Fibroblast of skin of right quadriceps (primary cell): ENCODE measurements at regions not wholly inside any gene's neighbourhood (a gene's known extent, or its start where the extent isn't known, plus 50 kb on each side); places are given as distances from the start of the nearest gene placed in this dataset.
"Not testable (repeated sequence)": the region's sequence is repeated elsewhere in the genome, so short reads cannot be mapped to it uniquely, and the experiment has no call there.

Experiments used
- DNase-seq: peaks from one replicate; pipeline ENCODE4 v3.0.0-alpha.2; 2013

GRCh38 chr17:71617767-71618166, 503.1 kb upstream of the SOX9 start:
- DNase-seq, result not testable (repeated sequence)

DNA sequence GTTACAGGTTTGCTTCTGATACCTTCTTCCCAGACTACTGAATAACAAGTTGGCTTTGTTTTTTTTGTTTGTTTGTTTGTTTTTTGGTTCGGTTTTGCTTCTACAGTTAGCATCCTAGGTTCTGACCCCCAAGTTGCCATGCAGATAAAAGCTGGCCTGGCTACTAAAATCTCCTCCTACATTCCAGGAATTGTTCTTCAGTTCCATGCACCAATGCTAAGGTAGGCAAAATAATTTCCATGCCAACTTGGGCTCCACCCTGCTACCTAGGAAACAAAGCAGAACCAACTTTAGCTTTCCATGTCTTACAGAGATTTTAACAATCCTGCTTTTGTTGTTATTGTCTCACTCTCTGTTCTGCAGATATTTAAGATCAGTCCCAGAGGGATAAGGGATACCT, 495.5 kb upstream of the SOX9 start:
- DNase-seq, result no peak

- DNase-seq, result no peak
Measured at GRCh38 chr17:71628306-71628705, 492.5 kb upstream of the SOX9 start.

DNA sequence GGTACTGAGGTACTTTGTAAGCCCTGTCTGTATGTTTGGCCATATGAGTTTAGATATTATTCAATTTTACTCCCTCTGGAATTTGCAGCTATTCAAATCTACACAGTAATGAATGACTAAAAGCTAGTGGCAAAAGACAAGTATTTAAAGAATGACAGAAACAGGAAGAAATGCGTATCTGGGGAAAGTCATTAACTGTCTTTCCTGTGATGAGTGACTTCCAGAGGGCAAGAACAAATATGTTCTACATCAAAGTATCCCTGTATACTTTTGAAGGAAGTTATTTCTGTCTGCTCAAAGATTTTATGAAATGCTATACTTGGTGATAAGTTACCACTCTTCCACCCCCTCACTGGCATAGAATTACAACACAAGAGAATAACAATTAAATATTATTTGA, 489.3 kb upstream of the SOX9 start:
- DNase-seq, result peak; percentile 83

DNA sequence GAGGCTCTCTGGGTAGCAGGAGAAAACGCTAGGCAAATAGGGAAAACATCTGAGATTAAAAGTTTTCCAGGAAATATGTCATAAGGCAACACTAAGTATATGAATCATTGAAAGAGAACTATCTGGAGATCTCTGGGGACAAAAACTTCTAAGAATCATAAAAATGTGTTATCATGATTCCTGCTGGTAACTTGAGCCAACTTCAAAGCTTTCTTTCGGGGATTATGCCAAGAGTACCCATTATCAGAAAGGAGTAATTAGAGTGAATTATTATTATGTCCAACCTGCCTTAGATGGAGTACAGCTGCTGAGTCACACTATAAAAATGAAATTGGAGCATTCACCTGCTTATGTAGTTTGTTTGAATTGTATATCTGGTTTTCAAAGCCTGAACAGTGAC, 488.5 kb upstream of the SOX9 start:
- DNase-seq, result peak; percentile 72

DNA sequence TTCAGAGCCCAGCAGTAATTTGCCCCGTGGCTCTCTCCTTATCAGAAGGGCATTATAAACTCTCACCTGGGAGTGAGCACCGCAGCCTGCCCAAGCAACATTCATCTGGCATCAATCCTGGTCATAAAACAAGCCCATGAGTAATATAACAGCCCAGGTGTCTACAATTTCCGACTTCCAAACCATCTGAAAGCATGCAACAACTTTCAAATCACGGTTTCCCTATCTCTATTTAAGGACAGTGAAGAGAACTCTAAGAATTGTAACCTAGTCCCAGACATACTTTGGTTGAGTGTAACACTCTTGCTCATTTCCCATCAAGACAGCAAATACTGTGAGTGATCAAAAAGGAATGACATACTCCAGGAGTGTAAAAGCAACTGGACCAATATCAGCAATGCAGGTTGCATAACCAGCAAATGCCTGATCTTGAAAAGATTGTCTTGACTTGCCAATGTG, 487.4 kb upstream of the SOX9 start:
- peak; percentile 95 for DNase-seq

DNA sequence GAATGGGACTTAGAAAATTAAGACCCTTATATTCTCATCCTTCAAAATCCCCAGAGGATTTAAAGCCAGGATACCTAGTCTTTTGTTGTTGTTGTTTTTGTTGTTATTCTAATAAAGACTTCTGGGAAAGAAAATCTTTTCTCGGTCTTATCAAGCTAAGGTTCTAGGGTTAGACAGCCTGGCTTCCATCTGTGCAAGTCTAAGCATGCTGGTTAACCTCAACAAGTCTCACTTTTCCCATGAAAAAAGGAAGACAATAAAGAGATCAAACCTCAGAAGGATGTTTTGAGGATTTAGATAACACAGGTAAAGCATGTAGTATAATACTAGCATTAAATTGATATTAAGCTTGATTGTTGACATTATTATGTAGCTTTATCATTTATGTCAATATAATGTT, 486.4 kb upstream of the SOX9 start:
- no peak for DNase-seq

GRCh38 chr17:71635187-71635586, 485.6 kb upstream of the SOX9 start:
- no peak for DNase-seq

DNA sequence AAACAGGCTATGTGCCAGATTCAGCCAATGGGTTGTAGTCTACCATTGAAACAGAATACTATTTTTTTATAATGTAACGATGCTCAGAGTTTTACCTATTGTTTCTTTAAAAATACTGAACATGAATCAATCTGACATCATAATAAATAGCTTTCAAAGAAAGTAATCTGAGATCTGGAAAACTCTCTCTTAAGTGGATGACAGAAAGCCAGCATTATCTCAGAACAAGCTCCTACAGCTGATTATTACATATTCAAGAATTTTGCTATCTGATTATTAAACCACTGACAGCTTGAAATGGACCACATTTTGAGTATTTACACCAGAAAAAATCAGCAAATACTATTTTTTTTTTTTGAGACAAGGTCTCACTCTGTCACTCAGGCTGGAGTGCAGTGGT, 484.2 kb upstream of the SOX9 start:
- no peak for DNase-seq

DNA sequence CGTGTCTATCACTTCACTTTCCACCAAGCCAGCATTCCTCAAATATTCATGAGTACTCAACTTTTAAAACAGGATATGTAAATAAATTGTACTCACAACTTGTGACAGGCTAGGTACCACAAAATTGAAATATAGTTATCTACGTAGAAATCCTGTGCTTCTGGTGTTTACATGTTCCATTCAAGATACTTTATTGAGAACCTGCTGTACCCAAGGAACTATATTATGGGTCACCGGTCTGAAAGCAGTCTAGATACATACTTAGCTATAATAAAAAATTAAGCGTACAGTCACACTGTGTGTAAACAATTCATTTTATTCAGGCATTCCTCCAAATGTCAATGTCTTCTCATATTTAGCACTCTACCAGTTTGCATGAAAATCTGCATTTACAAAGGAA, 482.2 kb upstream of the SOX9 start:
- no peak for DNase-seq

DNA sequence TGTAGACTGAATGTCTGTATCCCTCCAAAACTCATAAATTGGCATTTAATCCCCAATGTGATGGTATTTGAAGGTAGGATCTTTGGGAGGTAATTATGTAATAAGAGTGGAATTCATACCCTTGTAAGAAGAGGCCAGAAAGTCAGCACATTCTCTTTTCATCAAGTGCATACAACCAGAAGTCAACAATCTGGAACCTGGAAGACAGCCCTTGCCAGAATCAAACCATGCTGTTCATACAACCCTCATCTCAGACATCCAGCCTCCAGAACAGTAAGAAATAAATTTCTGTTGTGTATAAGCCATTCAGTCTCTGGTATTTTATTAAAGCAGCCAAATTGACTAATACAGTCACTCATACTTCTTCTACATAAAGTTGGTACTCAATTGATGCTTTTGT, 481.0 kb upstream of the SOX9 start:
- DNase-seq, result no peak

- DNase-seq, result not testable (repeated sequence)
Measured at GRCh38 chr17:71646890-71647289, 473.9 kb upstream of the SOX9 start.

- not testable (repeated sequence) for DNase-seq
Measured at GRCh38 chr17:71648342-71648741, 472.5 kb upstream of the SOX9 start.

GRCh38 chr17:71649941-71650350, 470.9 kb upstream of the SOX9 start:
- peak; percentile 70 for DNase-seq

- no peak for DNase-seq
Measured at GRCh38 chr17:71655542-71655941, 465.3 kb upstream of the SOX9 start.

GRCh38 chr17:71656964-71657858, 463.6 kb upstream of the SOX9 start:
- no peak for DNase-seq

- no peak for DNase-seq
Measured at GRCh38 chr17:71658996-71659395, 461.8 kb upstream of the SOX9 start.

- no peak for DNase-seq
Measured at GRCh38 chr17:71664861-71665260, 456.0 kb upstream of the SOX9 start.

DNA sequence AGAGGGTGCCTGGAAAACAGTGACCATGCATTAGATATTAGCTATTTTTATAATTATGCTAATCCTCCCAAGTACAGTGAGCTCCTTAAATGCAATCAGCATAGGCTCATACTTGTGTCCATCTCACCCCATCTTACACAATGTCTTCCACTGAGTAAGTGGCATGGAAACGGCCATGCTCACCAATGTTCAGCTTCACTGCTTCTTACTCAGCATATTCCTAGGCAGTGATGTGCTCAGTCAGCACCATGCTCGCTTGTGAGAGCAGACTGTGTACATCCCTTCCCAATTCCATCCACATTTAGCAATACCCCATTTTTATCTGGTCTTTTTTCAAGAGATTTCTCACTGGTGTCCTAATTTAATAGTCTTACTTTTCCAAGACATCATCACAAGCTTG, 454.8 kb upstream of the SOX9 start:
- DNase-seq, result no peak

- DNase-seq, result no peak
Measured at GRCh38 chr17:71667661-71668060, 453.2 kb upstream of the SOX9 start.

- DNase-seq, result no peak
Measured at GRCh38 chr17:71668807-71669206, 452.0 kb upstream of the SOX9 start.

GRCh38 chr17:71677439-71677838, 443.4 kb upstream of the SOX9 start:
- DNase-seq, result no peak

GRCh38 chr17:71679832-71680231, 441.0 kb upstream of the SOX9 start:
- DNase-seq, result no peak

DNA sequence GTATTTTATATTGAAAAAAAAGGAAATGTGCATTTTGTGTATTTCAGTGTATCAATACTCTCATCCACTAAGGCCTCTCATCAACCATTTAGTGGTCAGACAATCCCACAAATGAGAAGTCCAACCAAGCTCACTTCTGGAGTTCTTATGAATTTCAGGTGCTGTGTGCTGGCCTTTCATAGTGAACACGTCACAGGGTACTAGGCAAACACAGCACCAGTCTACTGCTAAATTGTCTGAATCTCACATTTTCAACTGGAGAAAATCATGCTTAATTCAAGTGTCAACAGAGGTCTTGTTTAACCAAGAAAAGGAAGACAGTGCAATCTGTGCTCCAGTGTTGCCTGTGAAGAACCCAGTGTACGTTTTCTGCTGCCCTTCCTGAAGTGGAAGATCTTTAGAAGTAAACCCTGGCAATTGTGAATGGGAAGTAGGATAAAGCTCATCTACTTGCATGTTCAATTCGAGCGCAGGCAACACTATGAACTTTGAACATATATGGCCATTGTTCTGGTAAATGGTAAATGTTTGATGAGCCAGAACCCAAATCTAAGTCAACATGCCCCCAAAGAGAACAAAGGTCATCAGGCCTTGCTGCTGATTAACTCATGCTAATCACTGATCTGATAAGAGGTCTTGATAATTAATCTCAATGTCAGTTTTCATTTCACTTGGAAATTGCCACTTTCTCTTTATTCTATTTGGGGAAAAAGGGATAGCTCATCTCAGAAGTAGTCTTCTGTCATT, 439.2 kb upstream of the SOX9 start:
- DNase-seq, result no peak
